UCSD-AML1 (cell line): ENCODE measurements at regions not wholly inside any gene's neighbourhood (a gene's known extent, or its start where the extent isn't known, plus 50 kb on each side); places are given as distances from the start of the nearest gene placed in this dataset.

ENCODE experiments used
- DNase-seq: peaks from one replicate; lab custom pipeline; 2025; ENCODE audit not compliant: unreplicated experiment; lab: John Stamatoyannopoulos, UW

DNA sequence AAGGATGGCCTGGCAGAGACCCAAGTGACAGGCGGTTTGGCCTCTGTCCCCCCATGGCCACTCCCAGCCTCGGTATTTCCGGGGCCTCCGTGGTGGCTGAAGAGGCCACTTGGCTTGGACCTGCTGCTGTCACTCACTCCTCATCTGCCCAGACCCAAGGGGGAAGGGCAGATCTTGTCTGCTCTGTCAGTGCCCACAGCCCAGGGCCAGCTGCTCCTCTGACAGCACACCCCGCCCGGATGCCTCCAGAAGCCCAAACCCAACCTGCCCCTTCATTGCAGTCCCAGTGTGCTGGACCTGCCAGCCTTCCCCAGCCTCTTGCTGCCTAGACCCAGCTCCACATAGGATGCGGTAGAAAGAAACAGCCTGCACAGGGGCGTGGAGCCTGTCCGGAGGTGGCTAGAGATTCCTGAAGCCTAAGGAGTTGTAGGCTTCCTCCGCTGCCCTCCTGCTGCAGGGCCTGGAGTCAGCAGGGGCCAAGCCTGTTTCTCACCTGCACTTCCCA, 52.0 kb downstream of the MAGEF1 start:
- no peak for DNase-seq

DNA sequence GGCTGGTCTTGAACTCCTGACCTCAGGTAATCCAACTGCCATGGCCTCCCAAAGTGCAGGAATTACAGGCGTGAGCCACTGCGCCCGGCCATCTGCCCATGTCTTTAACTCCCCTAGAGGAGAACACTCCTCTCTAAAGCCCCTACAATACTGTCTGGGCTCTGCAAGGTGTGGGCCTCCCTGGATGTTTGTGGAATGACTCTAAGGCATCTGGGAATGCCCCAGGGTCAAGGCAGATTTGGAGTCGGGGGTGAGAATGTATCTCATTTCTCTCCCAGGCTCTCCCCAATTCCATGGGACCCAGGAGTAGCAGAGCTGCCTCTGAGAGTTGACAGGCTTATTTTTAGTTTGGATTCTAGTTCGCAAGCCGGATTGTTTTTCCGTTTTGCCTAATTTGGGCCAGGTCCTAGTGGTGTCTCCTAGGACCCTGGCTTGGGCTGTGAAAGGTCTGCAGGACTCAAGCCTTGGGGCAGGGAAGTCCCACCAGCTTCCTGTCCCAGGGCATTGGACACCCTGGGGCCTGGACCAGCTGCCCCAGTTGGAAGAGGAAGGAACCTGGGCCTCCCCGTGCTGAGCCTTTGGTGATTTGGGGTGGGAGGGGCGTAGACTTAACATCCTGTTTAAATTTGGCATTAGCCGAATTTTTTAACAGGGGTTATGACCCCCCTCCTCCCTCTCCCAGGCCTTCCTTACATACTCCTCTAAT, 53.5 kb downstream of the MAGEF1 start:
- peak; percentile 37 for DNase-seq

DNA sequence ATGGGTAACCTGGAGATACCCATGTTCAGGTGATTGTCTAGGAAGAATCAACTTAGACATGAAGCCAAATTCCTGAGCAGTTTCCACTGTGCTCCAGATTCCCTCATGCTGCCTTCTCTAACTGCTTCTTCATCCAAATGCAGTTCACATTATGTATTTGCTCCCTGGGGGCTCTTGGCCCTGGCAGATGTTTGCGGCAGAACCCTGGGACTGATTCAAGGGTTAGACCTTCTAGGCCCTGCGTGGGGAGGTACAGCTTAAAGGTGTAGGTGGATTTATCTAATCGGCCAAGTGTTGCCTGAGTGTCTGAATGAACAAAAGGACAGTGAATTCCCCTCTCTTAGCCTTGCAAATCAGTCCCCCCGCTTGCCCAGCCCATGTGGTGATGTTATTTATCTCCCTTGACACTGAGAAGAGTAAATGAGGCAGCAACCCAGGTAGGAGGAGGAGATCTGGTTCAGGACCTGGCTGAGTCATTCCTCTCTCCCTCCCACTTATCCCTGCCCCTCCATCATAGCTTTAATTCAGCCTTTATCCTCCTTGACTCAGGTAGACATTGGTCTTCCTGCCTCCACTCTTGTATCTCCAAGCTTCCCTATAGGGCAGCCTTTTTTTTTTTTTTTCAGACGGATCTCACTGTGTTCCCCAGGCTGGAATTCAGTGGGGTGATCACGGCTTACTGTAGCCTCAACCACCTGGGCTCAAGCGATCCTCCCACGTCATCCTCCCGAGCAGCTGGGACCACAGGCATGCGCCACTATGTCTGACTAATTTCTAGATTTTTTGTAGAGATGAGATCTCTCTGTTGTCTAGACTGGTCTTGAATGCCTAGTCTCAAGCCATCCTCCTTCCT, 54.8 kb downstream of the MAGEF1 start:
- no peak for DNase-seq

DNA sequence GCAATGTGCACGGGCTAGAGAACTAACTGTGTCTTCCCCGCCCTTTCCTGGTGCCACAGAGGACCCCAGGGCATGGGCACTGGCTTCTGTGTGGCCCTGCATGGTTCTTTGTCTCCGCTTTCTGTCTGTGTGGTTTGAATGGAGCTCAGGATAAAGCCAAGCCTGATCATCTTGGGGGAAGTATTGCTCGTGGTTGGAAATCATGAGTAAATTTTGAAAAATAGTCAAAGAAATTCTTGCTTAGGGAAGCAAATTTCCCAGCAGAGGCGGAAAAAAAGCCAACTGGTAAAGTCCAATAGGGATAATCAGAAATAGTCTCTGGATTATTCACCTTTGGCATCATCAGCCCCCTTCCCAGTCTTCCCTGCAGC, 55.4 kb downstream of the MAGEF1 start:
- no peak for DNase-seq

DNA sequence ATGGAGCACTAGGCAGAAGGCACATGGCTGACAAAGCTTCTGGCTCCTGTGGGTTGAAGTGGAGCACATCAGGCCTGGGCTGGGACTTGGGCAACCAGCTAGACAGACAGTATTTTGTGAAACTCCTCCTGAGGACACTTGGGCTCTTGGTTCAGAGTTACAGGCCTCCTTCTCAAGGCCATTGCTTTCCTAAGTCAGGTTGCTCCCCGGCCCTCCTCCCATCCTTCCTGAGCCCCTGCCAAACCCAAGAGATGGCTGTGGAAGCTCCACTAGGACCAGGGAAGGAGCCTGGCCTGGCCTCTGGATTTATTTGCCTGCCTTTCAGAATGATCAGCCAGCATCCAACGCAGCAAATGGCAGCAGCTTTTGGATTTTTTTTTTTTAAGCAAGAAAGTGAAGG, 56.3 kb downstream of the MAGEF1 start:
- no peak for DNase-seq

DNA sequence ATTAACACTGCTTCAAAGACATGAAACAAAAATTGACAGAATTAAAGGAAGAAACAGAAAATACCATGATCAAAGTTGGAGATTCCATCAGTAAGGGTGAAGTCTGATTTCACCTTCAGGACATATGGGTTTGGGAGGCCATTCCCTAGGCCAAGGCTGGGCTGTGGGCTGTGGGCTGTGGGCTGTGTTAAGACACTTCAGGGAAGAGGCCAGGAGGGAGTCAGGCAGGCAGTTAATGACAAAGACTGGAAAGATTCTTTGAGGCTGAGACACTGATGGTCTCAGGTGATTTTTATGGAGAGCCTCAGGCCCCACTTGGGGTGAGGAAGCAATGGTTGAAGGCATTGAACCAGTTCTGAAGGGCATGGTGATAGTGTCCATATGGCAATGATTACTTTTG, 57.5 kb downstream of the MAGEF1 start:
- no peak for DNase-seq

DNA sequence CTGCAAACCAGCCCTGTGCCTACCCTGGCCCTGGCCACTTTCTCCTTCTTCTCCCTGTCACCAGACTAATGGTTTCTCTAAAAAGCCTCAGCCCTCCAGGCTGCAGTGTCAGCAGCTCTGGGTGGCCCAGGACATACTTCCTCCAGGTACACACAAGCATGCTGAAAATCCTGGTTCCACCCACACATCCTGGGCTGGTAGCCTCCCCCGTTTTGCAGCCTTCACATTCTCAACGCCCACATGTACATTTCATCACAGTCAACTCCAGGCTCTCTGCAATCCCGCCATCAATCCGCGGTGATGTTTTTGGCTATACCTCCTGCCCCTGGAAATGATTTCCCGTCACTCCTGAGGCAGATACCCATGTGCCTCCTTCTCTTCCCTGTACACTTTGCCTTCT, 59.4 kb downstream of the MAGEF1 start:
- peak; percentile 40 for DNase-seq

DNA sequence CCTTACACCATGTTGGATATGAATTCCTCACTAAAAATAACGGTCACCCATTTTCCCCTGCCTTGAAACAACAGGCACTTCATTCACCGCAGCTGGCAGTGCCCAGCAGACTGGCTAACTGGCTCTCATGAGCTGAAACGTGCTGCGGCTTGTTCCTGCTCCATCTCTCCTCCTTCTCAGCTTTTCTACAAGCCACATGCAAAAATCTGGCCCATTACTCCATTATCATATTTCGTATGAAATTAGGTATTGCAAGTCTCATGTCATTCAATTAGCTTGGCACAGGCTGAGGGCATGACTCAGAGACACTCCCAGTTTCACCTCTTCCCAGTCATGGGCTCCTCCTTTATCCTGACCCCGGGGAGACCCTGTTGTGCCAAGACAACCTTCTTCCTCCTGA, 60.0 kb downstream of the MAGEF1 start:
- DNase-seq, result no peak

DNA sequence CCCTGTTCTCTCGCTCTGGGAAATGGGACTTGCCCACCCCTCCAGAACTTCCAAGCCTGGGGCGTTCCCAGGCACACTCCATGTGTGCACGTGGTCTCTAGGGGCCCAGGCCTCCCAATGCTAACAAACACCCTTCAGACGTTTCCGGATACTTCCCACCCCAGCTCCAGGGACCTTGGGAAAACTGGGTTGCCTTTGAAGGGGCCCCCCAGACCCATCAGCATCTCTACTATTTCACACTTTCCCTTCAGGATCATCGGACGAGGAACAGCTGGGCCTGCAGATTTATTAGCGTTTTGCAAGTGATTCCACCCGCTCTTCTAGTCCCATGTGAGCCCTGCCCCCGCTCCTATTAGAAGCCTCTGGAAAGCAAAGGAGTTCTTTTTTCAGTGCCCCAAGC, 63.2 kb downstream of the MAGEF1 start:
- DNase-seq, result no peak

DNA sequence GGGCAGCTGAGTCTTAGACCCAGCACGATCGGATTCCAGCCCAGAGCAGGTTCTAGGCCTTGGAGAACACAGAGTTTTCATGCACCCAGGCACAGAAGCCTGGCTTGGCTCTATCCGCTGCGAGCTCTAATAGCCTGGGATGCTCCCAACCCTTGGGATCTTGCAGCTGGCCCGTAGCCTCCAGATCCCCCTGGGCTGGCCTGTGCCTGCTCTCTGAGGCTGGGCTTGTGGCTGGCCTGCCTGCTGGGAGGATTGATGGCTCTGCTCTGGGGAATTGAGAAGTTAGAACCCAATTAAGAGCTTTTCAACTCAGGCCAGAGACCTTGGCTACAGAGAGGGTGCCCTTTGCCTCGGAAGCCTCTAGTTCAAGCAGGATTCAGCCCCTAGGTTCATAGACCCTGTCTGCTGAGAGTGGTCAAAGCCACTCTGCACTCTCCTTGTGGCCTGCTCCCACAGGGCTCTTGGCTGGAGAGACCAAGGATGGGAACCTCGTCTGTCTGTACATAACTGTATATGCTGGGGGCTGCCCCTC, 64.4 kb downstream of the MAGEF1 start:
- no peak for DNase-seq

DNA sequence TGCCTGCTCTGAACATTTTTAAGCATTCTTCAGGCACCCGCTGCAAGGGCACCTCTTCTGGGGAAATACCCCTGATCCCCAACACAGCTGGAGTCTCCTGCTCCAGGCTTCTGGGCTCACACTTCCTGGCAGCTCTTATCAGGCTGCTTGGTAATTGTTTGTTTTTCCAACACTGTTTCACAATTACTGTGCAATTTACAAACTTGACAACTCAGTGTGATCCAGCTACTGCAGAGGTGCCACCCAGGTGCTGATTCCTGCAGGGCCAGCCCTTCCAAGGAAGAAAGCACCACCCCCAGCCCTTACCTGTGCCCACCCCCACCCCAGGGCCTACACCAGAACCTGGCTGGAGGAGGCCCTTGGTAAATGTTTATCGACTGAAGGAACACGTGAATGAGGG, 66.5 kb downstream of the MAGEF1 start:
- DNase-seq, result peak; percentile 37

DNA sequence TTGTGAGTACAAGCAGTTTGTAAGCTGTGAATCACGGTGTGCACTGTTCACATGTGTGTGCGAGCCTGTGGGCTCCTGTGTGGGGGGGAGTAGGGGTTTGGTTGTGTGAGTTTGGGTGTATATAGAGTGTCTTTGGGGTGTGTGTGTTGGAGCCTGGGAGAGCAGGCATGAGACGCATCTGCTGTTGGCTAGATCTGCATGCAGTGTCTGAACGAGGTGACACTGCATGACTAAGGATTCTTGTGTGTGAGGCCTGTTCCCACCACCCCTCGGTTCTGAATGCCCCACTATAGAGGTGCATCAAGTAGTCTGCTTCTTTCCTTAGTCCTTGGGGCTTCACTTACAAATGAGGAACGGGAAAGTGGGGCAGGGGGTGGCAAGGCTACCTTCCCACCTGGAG, 68.4 kb downstream of the MAGEF1 start:
- no peak for DNase-seq

DNA sequence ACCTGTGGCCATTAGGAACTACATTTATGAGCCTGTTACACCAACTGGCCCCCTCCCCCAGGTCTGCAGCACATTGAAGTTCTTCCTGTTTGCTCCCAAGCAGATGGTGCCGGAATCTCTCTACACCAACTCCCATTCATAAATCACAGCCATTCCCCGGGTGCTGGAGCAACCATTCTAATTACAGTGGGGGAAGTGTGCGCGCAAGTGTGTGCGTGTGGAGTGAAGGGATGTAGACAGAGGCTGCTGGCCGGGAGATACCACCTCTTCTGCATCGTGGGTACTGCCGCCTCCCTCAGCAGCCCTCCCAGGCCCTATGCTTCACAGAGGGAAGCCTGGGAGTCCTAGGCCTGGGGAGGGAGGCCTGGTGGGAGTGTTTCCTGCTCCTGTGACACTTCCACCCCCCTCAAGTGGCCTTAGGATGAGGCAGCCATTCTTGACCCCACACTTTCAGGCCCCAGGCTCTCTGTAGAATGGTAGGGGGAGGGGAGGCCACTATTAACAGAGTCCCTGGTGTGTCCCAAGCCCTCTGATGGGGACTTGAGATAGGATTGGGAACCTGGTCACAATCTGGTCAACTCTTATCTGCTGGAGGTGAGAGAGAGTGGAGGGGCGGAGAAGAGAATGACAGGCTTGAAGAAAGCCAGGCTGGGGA, 69.1 kb downstream of the MAGEF1 start:
- DNase-seq, result no peak

DNA sequence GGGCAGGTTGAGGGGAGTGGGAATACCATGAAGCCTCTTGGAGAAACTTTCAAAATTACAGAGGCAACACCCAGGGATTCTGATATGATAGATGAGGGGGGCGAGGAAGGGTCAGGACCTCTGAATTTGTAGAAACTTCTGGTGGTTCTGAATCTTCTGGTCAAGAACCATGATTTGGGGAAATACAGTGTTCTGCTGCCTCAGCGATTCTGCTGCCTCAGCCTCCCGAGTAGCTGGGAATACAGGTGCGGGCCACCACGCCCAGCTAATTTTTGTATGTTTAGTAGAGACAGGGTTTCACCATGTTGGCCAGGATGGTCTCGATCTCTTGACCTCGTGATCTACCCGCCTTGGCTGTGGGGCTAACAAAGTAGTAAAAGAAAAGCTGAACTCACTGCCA, 70.4 kb downstream of the MAGEF1 start:
- no peak for DNase-seq

DNA sequence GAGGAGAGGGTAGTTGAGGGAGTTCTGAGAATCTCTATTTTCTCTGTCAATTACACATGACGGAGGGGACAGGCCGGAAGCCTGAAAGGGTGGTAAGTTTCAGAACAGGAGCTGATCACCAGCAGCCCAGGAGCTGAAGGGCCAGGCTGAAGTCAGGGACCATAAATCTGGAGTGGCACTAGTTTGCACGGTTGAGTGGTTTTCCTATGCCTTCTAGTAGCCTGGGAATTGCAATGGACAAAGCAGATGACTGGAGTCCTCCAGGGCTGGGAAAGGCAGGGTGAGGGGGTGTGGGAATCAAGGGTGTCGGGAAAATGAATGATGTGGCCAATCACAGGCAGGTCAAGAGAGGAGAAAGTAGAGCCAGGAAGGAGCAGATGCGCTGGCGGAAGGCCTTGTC, 72.5 kb downstream of the MAGEF1 start:
- no peak for DNase-seq

DNA sequence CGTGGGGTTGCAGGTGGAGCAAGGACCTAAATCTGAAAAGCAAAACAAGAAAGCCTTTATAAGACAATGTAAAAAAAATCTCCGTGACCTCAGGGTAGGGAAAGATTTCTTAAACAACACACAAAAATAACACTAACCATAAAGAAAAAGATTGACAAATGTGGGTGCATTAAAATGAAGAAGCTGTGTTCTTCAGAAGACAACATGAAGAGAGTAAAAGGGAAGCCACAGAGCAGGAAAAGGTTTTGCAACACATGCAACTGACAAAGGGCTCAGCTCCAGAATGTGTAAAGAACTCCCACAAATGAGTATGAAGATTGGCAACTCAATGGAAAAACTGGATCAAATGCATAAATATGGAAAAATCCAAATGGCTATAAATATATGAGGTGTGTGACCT, 74.2 kb downstream of the MAGEF1 start:
- no peak for DNase-seq

DNA sequence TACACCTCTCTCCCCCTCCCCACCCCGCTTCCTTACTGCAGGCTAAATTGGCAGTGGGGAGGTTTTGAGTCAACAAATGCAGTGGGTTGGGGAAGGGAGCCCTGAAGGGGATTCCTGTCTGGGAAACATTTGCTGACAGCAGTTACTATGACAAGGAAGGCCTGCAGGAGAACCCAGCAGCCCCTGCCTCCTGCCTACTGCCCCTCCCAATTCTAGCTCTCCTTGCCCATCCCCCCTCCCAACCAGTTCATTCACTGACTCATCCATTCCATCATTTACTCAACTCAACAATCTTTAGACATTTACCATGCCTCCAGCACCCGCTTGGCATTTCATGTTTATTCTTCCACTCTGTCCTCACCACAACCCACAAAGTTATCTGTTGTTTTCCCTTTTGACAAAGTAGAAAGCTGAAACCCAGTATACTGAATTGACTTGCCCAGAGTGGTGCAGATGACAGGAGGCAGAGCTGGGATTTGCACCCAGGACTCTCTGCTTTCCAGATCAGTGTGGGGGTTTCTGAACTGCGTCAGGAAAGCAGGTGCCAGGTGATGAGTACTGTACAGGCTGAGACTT, 75.0 kb downstream of the MAGEF1 start:
- DNase-seq, result peak; percentile 59

DNA sequence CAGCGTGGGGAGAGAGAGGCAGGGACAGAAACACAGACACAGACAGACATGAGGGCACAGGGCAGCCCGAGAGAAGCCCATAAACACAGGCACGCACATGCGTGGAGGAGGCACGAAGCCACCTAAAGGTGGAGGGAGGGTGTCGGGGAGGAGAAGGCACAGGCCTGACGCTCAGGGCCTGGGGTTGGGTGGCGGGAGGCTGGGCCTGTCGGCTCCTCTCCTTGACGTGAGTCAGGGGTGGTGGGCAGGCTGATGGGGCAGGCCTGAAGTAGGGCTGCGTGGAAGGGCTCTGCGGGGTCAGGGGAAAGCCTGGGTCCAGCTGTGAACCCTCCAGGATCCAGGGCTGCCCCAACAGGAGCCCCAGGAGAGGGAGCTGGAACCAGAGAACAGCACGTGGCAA, 74.2 kb downstream of the EPHB3 start:
- no peak for DNase-seq

DNA sequence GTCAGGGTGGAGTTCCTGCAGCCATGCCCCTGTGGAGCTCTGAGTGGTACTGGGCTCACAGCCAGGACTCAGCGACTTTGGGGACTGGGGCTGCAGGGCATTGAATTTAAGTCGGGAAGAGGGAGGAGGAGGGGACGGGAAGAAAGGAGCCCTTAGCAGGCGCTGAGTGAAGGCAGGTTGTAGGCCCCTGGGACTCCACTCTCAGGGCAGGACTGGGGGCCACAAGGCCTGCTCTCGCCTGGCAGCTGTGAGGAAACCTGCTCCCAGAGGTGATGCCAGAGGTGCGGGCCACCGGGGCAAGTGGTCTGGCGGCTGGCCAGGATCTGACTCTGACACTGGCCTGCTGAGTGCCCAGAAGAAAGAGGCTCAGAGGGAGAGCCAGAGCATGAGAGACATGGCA, 73.5 kb downstream of the EPHB3 start:
- no peak for DNase-seq

DNA sequence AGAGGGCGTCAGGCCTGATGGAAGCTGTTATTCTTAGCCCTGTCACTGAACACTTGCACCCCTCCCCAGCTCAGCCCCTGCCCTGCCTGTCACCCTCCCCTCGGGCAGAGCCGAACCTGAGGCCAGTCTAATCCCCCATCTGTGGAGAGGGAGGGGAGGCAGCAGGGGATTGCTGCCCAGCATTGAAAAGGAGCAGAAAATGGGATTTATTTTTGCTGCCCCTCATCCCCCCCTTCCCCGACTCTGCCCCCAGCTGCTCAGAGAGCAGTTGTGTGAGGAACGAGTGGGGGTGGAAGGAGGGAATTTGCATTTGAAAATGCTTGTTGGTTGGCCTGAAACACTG, 71.6 kb downstream of the EPHB3 start:
- DNase-seq, result no peak

DNA sequence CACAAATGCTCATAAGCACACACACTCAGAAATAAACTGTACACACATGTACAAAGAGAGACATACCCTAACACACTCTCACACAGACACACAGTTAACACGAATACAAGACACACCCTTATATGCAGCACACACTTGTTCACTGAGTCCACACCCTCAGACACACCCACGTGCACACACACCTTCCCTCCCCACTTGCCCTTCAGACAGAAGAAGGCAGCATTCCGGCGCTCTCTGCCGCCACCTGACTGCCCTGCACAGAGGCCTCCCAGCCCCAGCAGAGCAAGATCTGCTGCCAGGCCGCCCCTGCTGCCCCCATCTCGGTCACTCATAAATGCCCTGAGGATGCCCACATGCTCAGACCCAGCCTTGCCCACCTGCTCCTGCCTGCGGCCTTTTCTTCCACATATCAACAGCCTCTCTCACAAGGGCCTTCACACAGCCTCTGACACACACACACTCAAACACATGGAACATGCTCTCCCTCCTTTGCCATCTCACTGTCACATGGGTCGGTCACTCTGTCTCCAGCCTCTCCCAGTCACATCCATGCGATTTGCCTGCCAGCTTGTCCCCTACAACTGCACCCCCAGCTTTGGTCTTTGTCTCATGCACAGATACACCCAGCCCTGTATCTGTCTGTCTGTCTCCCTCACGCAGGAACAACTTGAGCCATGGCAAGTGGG, 71.1 kb downstream of the EPHB3 start:
- DNase-seq, result no peak
